Neural cell (in vitro differentiated cells): ENCODE measurements at regions not wholly inside any gene's neighbourhood (a gene's known extent, or its start where the extent isn't known, plus 50 kb on each side); places are given as distances from the start of the nearest gene placed in this dataset.

ENCODE experiments used
- H2AFZ ChIP-seq: fragments of 200-600, 300-800 bp; sonication (generic), shearing (Covaris generic); 2 replicates; pipeline ENCODE4 v1.6.0; 2014; ENCODE audit warnings: low read depth, mild to moderate bottlenecking, antibody characterized with exemption, low read length, moderate library complexity
- H3F3A ChIP-seq: fragments of 200-600 bp; shearing (Covaris generic); 2 replicates; pipeline ENCODE4 v1.6.1; 2016; ENCODE audit warnings: mild to moderate bottlenecking, moderate library complexity, mixed read lengths, antibody characterized with exemption, low read length; ENCODE audit not compliant: insufficient read depth, poor library complexity, severe bottlenecking
- H3K27ac ChIP-seq: fragments of 200-600, 300-800 bp; sonication (generic), shearing (Covaris generic); 2 replicates; pipeline ENCODE4 v1.5.1; 2014; ENCODE audit warnings: mild to moderate bottlenecking, low read length, moderate library complexity
- H3K27me3 ChIP-seq: fragments of 300-800, 200-600 bp; sonication (generic), shearing (Covaris generic); 2 replicates; pipeline ENCODE4 v1.6.0; 2014; ENCODE audit warnings: mild to moderate bottlenecking, low read depth, low read length, moderate library complexity; ENCODE audit not compliant: insufficient read depth
- H3K36me3 ChIP-seq: fragments of 300-800, 200-600 bp; sonication (generic), shearing (Covaris generic); 2 replicates; pipeline ENCODE4 v1.5.1; 2014; ENCODE audit warnings: mild to moderate bottlenecking, antibody characterized with exemption, low read length, moderate library complexity; ENCODE audit not compliant: insufficient read depth
- H3K4me2 ChIP-seq: fragments of 300-800, 200-600 bp; sonication (generic), shearing (Covaris generic); 2 replicates; pipeline ENCODE4 v1.6.0; 2014; ENCODE audit warnings: mild to moderate bottlenecking, low read length
- H3K4me3 ChIP-seq: fragments of 300-800, 200-600 bp; sonication (generic), shearing (Covaris generic); 2 replicates; pipeline ENCODE4 v1.5.1; 2014; ENCODE audit warnings: mild to moderate bottlenecking, low read length, moderate library complexity
- H3K79me2 ChIP-seq: fragments of 200-600 bp; shearing (Covaris generic); replicated peaks from 2 replicates; pipeline ENCODE4 v1.6.0; 2014; ENCODE audit warnings: mild to moderate bottlenecking, low read length, moderate library complexity; ENCODE audit not compliant: insufficient read depth
- H3K9ac ChIP-seq: fragments of 300-800, 200-600 bp; sonication (generic), shearing (Covaris generic); 2 replicates; pipeline ENCODE4 v1.6.1; 2016; ENCODE audit warnings: mild to moderate bottlenecking, low read length, mixed read lengths
- H3K9me2 ChIP-seq: fragments of 200-600 bp; shearing (Covaris generic); 2 replicates; pipeline ENCODE4 v1.6.1; 2016; ENCODE audit warnings: mild to moderate bottlenecking, low read length, mixed read lengths; ENCODE audit not compliant: insufficient read depth
- H3K9me3 ChIP-seq: fragments of 200-600, 300-800 bp; sonication (generic), shearing (Covaris generic); 2 replicates; pipeline ENCODE4 v1.6.1; 2016; ENCODE audit warnings: mild to moderate bottlenecking, mixed run types, low read length, moderate library complexity, mixed read lengths
- H4K20me1 ChIP-seq: fragments of 200-600 bp; shearing (Covaris generic); 2 replicates; pipeline ENCODE4 v1.6.1; 2016; ENCODE audit warnings: mild to moderate bottlenecking, mixed run types; ENCODE audit not compliant: insufficient read depth
- EP300 ChIP-seq: fragments of 450-650 bp; conservative IDR thresholded peaks from 2 replicates; pipeline ENCODE4 v1.6.1; 2014; ENCODE audit warnings: antibody characterized with exemption, mild to moderate bottlenecking, moderate library complexity; ENCODE audit not compliant: poor library complexity, severe bottlenecking
- EZH2 ChIP-seq: fragments of 200-600, 300-800 bp; shearing (Covaris generic), sonication (generic); IDR thresholded peaks from 2 replicates; pipeline ENCODE4 v1.6.1; 2014; ENCODE audit warnings: antibody characterized with exemption, low read length, borderline replicate concordance, mild to moderate bottlenecking; ENCODE audit not compliant: insufficient read depth, poor library complexity, severe bottlenecking
- MXI1 ChIP-seq: fragments of 450-650 bp; conservative IDR thresholded peaks from 2 replicates; pipeline ENCODE4 v1.6.1; 2014; ENCODE audit warnings: antibody characterized with exemption, mild to moderate bottlenecking; ENCODE audit not compliant: poor library complexity, severe bottlenecking
- POLR2AphosphoS5 ChIP-seq: IDR thresholded peaks from 2 replicates; pipeline ENCODE4 v1.6.1; 2012
- RAD21 ChIP-seq: fragments of 450-650 bp; conservative IDR thresholded peaks from 2 replicates; pipeline ENCODE4 v1.6.1; 2014; ENCODE audit warnings: antibody characterized with exemption, mild to moderate bottlenecking, moderate library complexity
- REST ChIP-seq: IDR thresholded peaks from 2 replicates; pipeline ENCODE4 v1.6.1; 2012; ENCODE audit warnings: borderline replicate concordance
- SMC3 ChIP-seq: fragments of 450-650 bp; conservative IDR thresholded peaks from 2 replicates; pipeline ENCODE4 v1.6.1; 2014; ENCODE audit warnings: antibody characterized with exemption, mild to moderate bottlenecking, moderate library complexity; ENCODE audit not compliant: poor library complexity
- TAF1 ChIP-seq: IDR thresholded peaks from 2 replicates; pipeline ENCODE4 v1.6.1; 2012; ENCODE audit warnings: low read depth
- TF ChIP-seq, protein P1 (sequence below): fragments of 450-650 bp; IDR thresholded peaks from 2 replicates; pipeline ENCODE4 v1.5.1; 2014; ENCODE audit warnings: antibody characterized with exemption, mild to moderate bottlenecking, moderate library complexity; ENCODE audit not compliant: poor library complexity, severe bottlenecking

DNA sequence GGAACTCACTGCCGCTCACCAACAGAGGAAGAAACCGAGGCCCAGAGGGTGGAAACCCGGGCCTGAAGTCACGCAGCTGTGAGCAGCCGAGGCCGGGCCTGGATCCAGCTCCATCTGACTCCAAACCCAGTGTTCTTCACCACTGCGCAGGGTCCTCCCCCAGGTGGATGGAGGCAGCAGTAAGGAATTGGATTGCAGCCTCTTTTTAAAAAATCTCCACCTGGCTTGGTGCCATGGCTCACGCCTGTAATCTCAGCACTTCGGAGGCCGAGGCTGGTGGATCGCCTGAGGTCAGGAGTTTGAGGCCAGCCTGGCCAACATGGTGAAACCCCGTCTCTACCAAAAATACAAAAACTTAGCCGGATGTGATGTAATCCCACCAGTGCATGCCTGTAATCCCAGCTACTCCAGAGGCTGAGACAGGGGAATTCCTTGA is 177.2 kb downstream of the FOXL1 start:
- H4K20me1 ChIP-seq, result no peaks in the 10 kb centered on the region
- no peak overlapping the region for H3K9ac ChIP-seq
- H3K4me2 ChIP-seq, result no peak overlapping the region
- no peaks in the 10 kb centered on the region for H3K9me3 ChIP-seq
- no peaks in the 10 kb centered on the region for H3F3A ChIP-seq
- H2AFZ ChIP-seq, result no peak overlapping the region
- TF ChIP-seq EP300 (no peak), SMC3 (no peak), MXI1 (no peak), RAD21 (no peak), POLR2AphosphoS5 (no peak), TAF1 (no peak), EZH2 (no peak), REST (no peak)
- TF ChIP-seq, protein P1, sequence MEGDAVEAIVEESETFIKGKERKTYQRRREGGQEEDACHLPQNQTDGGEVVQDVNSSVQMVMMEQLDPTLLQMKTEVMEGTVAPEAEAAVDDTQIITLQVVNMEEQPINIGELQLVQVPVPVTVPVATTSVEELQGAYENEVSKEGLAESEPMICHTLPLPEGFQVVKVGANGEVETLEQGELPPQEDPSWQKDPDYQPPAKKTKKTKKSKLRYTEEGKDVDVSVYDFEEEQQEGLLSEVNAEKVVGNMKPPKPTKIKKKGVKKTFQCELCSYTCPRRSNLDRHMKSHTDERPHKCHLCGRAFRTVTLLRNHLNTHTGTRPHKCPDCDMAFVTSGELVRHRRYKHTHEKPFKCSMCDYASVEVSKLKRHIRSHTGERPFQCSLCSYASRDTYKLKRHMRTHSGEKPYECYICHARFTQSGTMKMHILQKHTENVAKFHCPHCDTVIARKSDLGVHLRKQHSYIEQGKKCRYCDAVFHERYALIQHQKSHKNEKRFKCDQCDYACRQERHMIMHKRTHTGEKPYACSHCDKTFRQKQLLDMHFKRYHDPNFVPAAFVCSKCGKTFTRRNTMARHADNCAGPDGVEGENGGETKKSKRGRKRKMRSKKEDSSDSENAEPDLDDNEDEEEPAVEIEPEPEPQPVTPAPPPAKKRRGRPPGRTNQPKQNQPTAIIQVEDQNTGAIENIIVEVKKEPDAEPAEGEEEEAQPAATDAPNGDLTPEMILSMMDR, result no peak
- no peaks in the 10 kb centered on the region for H3K9me2 ChIP-seq
- H3K27ac ChIP-seq, result no peak overlapping the region
- no peaks in the 10 kb centered on the region for H3K79me2 ChIP-seq
- H3K36me3 ChIP-seq, result no peaks in the 10 kb centered on the region
- no peaks in the 10 kb centered on the region for H3K27me3 ChIP-seq
- H3K4me3 ChIP-seq, result no peak overlapping the region

DNA sequence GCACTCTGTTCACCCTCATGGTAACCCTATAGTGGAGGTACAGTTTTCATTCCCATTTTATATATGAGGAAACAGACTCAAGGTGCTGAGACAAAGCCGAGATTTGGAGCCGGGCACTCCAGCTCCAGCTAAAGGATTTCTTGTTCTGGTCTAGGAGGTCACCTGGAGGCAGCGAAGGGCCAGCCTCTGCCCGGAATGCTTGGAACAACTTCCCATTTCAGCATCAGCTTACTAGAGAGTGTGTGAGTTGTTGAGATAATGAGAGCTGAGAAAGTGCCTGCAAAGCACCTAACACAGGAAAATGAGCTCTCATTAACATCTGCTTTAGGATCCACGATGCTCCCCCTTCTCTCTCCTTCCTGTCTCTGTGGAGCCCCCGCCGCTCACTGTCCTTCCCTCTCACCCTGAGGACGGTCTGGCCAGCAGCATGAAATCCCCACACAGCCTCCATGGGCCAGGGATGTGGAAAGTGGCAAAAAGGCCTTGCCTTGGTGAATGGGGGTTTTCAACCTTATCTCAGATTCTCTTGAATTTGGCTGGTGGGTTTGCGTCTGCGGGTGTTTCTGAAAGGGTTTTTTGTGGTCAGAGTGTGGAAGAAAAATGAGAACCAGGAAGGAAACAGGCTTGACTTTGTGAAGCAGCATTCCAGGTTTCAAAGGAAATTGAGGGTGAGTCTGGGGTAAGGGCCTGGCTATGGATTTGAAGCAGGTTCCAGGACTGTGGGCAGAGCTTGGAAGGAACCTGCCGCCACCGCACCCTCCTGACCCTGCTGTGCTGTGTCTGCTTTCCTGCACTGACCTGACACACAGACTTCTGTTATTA is 178.7 kb downstream of the FOXL1 start:
- H3K27me3 ChIP-seq, result no peaks in the 10 kb centered on the region
- no peak overlapping the region for H3K27ac ChIP-seq
- no peaks in the 10 kb centered on the region for H3K9me3 ChIP-seq
- no peak overlapping the region for H3K4me3 ChIP-seq
- no peaks in the 10 kb centered on the region for H4K20me1 ChIP-seq
- no peak overlapping the region for H2AFZ ChIP-seq
- no peaks in the 10 kb centered on the region for H3F3A ChIP-seq
- TF ChIP-seq EP300 (no peak), REST (no peak), TAF1 (no peak), POLR2AphosphoS5 (no peak)
- TF ChIP-seq, protein P1, result no peak
- no peak overlapping the region for H3K9ac ChIP-seq
- no peaks in the 10 kb centered on the region for H3K79me2 ChIP-seq
- H3K9me2 ChIP-seq, result no peaks in the 10 kb centered on the region
- H3K4me2 ChIP-seq, result no peak overlapping the region
- H3K36me3 ChIP-seq, result no peaks in the 10 kb centered on the region
